ENCODE measurements at regions not wholly inside any gene's neighbourhood (a gene's known extent, or its start where the extent isn't known, plus 50 kb on each side); places are given as distances from the start of the nearest gene placed in this dataset.

DNA sequence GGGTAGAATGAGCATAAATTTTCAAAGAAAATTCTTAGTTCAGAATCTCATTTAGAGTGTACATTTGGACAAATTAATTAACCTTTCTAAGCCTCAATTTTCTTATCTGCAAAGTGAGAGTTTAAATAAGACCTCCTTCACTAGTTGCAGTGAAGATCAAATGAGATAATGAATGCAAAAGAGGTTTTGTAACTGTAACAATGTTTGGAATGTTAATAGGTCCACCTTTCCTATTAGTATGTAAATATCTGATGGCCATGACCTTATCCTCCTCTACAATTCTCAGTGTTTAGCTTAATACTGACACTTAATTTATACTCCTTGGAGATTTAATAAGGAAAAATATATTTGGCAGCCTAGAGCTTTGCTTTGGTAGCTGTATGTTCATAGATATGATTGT, 138.8 kb downstream of the GABRG1 start:
- DNase-seq = no peak

GRCh38 chr4:45971108-45971507, 152.7 kb downstream of the GABRG1 start:
- DNase-seq = no peak

DNA sequence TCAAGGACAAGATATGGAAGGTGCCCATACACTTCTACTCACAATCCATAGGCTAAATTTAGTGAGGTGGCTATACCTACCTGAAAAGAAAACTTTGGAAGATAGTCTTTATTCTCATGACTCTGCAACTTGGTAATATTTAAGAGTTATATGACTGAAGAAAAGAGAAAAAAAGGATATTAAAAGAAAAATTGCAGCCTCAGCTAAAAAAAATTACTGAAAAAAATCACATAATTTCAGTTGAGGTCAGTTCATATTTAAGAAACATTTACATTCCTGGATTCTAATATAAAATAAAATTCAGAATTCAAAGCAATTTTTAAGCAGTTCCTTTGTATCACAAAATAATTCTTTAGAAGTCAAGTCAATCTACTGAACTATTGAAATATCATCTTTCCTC, 166.5 kb downstream of the GABRG1 start:
- no peak for DNase-seq

DNA sequence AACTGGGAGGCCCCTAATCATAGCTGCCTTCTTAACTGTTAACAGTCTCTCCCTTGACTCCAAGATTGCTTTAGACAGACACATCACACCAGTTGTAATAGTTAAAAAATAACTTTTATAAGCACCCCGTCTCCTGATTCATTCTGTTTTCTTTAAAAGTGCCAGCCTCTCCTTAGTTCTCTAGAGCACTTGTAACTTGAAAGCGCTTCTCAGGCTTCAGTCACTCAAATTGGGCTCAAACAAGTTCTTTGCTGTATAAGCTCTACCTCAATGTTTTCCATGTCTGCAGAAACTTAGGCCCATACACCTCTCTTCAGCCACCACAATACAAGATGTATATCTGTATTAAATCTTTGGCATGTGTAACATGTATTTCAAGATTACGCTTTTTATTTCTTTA, 169.6 kb downstream of the GABRG1 start:
- no peak for DNase-seq

DNA sequence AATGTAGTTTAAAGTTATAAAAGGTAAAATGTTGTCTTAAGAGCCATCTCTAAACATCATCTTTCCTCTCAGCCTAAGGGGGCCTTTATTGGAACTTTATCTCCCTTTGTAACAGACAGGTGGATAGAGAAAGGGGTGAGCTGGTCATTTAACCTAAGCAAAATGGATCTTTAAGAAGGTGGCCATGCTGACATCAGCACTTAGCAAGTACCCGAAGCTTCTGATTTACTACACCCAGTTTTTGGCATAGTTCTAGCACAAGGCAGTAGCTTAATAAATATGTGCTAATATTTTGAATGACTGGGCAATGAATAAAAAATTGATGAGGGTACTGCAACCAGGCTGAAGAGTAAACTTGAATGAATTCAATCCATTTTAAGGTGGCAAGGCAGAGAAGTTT, 172.7 kb downstream of the GABRG1 start:
- DNase-seq = no peak

- no peak for DNase-seq
These were observed 177.2 kb downstream of the GABRG1 start for GRCh38 chr4:45946699-45947098.

DNA sequence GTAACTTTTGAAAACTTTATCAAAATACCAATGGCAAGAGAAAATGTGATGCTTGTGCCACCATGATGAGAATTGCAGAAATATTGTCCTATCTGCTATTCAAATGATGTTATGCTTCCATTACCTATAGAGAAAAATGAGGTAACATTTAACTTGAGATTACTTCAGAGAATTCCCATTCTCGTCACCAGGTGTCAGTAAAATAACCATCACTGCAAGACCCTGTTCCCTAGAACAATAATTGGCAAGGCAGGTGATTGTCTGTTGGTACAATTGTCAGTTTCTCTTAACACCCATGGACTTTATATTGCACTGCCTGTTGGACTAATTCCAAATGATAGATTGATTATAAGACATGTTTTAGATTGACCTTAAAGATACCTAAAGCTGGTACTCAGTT, 179.9 kb downstream of the GABRG1 start:
- DNase-seq = no peak

GRCh38 chr4:45939056-45939455, 184.8 kb downstream of the GABRG1 start:
- no peak for DNase-seq

GRCh38 chr4:45931154-45931553, 192.7 kb downstream of the GABRG1 start:
- DNase-seq = no peak

DNA sequence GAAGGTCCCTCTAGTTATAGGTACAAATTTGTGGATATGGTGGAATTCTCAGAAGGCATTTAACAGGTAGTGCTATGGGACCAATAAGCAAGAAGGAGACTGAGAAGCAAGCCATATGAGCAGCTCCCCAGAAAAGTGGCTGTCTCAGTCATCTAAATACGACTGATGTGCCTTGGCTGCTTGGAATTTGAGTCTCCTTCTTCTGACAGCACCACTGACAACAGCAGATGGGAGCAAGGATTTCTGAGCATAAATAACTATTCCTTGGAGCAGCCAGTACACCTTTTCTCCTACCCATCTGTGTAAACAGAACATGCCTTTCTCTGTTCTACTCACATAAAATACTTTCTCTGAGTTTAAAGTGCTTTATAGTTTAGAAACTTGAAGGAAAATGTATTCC, 196.2 kb downstream of the GABRG1 start:
- no peak for DNase-seq

- DNase-seq = no peak
These were observed 198.0 kb downstream of the GABRG1 start for GRCh38 chr4:45925809-45926208.

GRCh38 chr4:45920861-45921260, 203.0 kb downstream of the GABRG1 start:
- no peak for DNase-seq

GRCh38 chr4:45910511-45910910, 213.3 kb downstream of the GABRG1 start:
- peak; percentile 7 to 15 for DNase-seq

GRCh38 chr4:45897946-45898585, 225.8 kb downstream of the GABRG1 start:
- DNase-seq = peak; percentile 46 to 54

GRCh38 chr4:45883421-45883820, 240.4 kb downstream of the GABRG1 start:
- DNase-seq = no peak

DNA sequence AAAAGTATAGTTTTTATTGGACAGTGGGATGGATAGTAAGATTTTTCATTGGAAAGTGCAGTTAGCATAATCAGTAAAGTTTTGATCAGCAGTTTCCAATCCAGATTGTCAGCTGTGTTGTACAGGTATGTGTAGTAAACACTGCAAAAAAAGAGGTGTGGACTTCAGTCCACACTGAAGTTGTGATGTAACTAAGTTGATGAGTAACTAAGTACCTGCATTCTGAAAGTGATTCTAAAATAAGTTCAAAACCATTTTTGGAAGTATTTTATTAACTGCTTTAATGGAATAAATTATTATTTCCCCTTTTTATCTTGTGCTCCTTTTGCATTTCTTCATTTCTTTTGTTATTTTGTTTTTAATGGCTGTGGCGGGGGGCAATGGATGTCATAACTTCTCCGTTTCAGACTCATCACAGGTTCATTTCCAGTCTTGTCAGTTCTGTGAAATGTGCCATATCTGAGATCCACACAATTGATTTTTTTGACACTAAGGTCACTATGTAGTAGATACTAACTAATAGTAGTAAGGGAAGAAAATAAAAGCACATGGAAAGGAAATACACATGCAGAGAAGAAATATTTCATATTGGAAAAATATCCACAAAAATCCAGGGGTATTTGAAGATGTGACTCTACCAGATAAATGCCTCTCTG, 247.5 kb downstream of the GABRG1 start:
- DNase-seq = no peak

DNA sequence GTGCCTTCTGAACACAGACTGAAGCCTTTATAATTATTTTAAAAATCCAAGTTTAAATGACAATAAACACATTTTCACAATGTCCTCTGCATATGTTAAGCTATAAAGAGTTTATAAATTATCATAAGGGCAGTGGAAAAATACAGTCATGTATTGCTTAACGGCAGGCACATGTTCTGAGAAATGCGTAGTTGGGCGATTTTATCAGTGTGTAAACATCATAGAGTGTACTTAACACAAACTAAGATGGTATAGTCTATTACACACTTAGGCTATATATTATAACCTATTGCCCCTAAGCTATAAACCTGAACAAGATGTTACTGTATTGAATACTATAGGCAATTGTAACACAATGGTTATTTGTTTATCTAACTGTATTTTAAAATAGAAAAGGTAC, 254.7 kb downstream of the GABRG1 start:
- no peak for DNase-seq

- peak; percentile 40 to 48 for DNase-seq
These were observed 258.1 kb downstream of the GABRG1 start for GRCh38 chr4:45865781-45866180.

- DNase-seq = no peak
These were observed 268.0 kb downstream of the GABRG1 start for GRCh38 chr4:45855857-45856256.

DNA sequence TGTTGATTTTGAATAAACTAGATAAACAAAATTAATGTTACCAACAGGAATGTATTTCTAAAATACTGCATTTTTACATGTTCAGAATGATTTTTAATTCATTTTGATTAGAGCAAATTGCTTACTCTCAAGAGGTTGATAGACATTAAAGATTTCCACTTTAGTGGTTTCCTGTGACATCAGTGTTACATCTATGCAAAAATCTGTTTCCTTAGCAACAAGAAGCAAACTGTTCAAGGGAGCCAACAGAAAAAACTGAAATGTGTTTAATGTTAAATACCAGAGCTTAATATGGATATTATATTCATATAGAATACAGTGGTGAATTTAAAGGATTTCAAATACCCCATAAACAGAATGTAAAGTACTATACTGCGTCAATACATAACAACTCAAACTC, 277.8 kb downstream of the GABRG1 start:
- DNase-seq = no peak

- no peak for DNase-seq
These were observed 282.1 kb downstream of the GABRG1 start for GRCh38 chr4:45841791-45842190.

- no peak for DNase-seq
These were observed 292.2 kb downstream of the GABRG1 start for GRCh38 chr4:45831692-45832091.

DNA sequence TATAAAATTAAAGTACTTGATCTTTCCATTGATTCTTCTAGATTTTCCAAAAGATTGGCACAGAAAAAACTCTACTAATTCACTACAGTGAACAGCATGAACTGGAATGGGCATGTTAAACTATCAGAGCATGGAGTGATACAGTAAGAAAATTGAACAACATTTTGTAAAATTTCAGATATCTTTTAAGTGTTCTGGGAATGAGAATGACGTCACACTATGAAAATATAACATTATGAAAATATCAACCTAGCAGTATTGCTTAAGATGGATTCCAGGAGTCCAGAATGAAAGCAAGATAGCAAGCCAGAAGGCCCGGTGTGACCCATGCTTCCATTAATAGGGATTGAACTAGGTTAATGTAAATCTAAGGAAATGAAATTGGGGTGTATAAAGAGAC, 319.9 kb downstream of the GABRG1 start:
- no peak for DNase-seq

- DNase-seq = no peak
These were observed 328.7 kb downstream of the GABRG1 start for GRCh38 chr4:45795135-45795534.

- DNase-seq = no peak
These were observed 345.3 kb downstream of the GABRG1 start for GRCh38 chr4:45778514-45778913.

Data from Kasumi-1 (cell line).